Ishikawa (cell line): ENCODE measurements at regions not wholly inside any gene's neighbourhood (a gene's known extent, or its start where the extent isn't known, plus 50 kb on each side); places are given as distances from the start of the nearest gene placed in this dataset.

Source experiments
- EGR1 ChIP-seq: IDR thresholded peaks from 2 replicates; pipeline ENCODE4 v1.6.1; 2012
- EP300 ChIP-seq: IDR thresholded peaks from 2 replicates; pipeline ENCODE4 v1.6.1; 2012; ENCODE audit warnings: borderline replicate concordance
- RAD21 ChIP-seq: IDR thresholded peaks from 2 replicates; pipeline ENCODE4 v1.6.1; 2012; ENCODE audit warnings: low read depth
- TF ChIP-seq, protein P1 (sequence below): IDR thresholded peaks from 2 replicates; pipeline ENCODE4 v1.6.1; 2012; ENCODE audit warnings: low read depth, mild to moderate bottlenecking

- TF ChIP-seq EGR1 (no peak), RAD21 (no peak), EP300 (no peak)
- TF ChIP-seq, protein P1, sequence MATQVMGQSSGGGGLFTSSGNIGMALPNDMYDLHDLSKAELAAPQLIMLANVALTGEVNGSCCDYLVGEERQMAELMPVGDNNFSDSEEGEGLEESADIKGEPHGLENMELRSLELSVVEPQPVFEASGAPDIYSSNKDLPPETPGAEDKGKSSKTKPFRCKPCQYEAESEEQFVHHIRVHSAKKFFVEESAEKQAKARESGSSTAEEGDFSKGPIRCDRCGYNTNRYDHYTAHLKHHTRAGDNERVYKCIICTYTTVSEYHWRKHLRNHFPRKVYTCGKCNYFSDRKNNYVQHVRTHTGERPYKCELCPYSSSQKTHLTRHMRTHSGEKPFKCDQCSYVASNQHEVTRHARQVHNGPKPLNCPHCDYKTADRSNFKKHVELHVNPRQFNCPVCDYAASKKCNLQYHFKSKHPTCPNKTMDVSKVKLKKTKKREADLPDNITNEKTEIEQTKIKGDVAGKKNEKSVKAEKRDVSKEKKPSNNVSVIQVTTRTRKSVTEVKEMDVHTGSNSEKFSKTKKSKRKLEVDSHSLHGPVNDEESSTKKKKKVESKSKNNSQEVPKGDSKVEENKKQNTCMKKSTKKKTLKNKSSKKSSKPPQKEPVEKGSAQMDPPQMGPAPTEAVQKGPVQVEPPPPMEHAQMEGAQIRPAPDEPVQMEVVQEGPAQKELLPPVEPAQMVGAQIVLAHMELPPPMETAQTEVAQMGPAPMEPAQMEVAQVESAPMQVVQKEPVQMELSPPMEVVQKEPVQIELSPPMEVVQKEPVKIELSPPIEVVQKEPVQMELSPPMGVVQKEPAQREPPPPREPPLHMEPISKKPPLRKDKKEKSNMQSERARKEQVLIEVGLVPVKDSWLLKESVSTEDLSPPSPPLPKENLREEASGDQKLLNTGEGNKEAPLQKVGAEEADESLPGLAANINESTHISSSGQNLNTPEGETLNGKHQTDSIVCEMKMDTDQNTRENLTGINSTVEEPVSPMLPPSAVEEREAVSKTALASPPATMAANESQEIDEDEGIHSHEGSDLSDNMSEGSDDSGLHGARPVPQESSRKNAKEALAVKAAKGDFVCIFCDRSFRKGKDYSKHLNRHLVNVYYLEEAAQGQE: no peak
Measured at GRCh38 chr15:95680728-95681127, 649.8 kb upstream of the NR2F2 start.
